Fibroblast of skin of abdomen (primary cell): ENCODE measurements at regions not wholly inside any gene's neighbourhood (a gene's known extent, or its start where the extent isn't known, plus 50 kb on each side); places are given as distances from the start of the nearest gene placed in this dataset.

Source experiments
- DNase-seq: peaks from one replicate; pipeline ENCODE4 v3.0.0-alpha.2; 2013

GRCh38 chr2:226378753-226379705 is 420.6 kb downstream of the IRS1 start:
- no peak for DNase-seq

GRCh38 chr2:226376516-226377180 is 423.0 kb downstream of the IRS1 start:
- no peak for DNase-seq

- no peak for DNase-seq
Measured at GRCh38 chr2:226366920-226367319, 432.7 kb downstream of the IRS1 start.

- no peak for DNase-seq
Measured at GRCh38 chr2:226364217-226364616, 435.4 kb downstream of the IRS1 start.

- no peak for DNase-seq
Measured at GRCh38 chr2:226362980-226363379, 436.6 kb downstream of the IRS1 start.

- no peak for DNase-seq
Measured at GRCh38 chr2:226360658-226361057, 439.0 kb downstream of the IRS1 start.

GRCh38 chr2:226358688-226359087 is 440.9 kb downstream of the IRS1 start:
- no peak for DNase-seq

- DNase-seq = no peak
Measured at GRCh38 chr2:226357816-226358215, 441.8 kb downstream of the IRS1 start.

GRCh38 chr2:226355600-226355999 is 444.0 kb downstream of the IRS1 start:
- DNase-seq = no peak

- peak; percentile 64 for DNase-seq
Measured at GRCh38 chr2:226354434-226354833, 445.2 kb downstream of the IRS1 start.

- no peak for DNase-seq
Measured at GRCh38 chr2:226352941-226353560, 446.6 kb downstream of the IRS1 start.

- DNase-seq = no peak
Measured at GRCh38 chr2:226351711-226352110, 447.9 kb downstream of the IRS1 start.

GRCh38 chr2:226339616-226340015 is 460.0 kb downstream of the IRS1 start:
- DNase-seq = no peak

- DNase-seq = peak; percentile 18
Measured at GRCh38 chr2:226338825-226339224, 460.8 kb downstream of the IRS1 start.

- no peak for DNase-seq
Measured at GRCh38 chr2:226337941-226338600, 461.5 kb downstream of the IRS1 start.

- DNase-seq = no peak
Measured at GRCh38 chr2:226336283-226336682, 463.3 kb downstream of the IRS1 start.

GRCh38 chr2:226334981-226335720 is 464.5 kb downstream of the IRS1 start:
- no peak for DNase-seq

- DNase-seq = no peak
Measured at GRCh38 chr2:226333388-226333787, 466.2 kb downstream of the IRS1 start.

GRCh38 chr2:226330206-226330605 is 469.4 kb downstream of the IRS1 start:
- DNase-seq = peak; percentile 27

GRCh38 chr2:226329180-226329579 is 470.4 kb downstream of the IRS1 start:
- no peak for DNase-seq

- DNase-seq = no peak
Measured at GRCh38 chr2:226327830-226328229, 471.8 kb downstream of the IRS1 start.

- DNase-seq = no peak
Measured at GRCh38 chr2:226325526-226325925, 474.1 kb downstream of the IRS1 start.
